ENCODE measurements at regions not wholly inside any gene's neighbourhood (a gene's known extent, or its start where the extent isn't known, plus 50 kb on each side); places are given as distances from the start of the nearest gene placed in this dataset.

- TF ChIP-seq CTCF (IDR thresholded peaks at IDR 0.05) (no peak), POLR2A (IDR thresholded peaks at IDR 0.05) (no peak)
- 68 to 70% methylated on average over 3 of the region's 3 CpGs for WGBS, 2 donors
- Histone ChIP-seq H3K4me3 (no peak overlapping the region), H3K4me1 (no peaks in the 10 kb centered on the region), H3K9me3 (no peaks in the 10 kb centered on the region), H3K36me3 (replicated peaks in 1 of 2; ENCODE audit: insufficient read depth in 1 of 2, low read depth in 2 of 2) (no peaks in the 10 kb centered on the region), H3K27ac (no peak overlapping the region), H3K27me3 (no peaks in the 10 kb centered on the region)
- no peak for ATAC-seq
- intact Hi-C loops (cut with DNase I) = no loop called here
- no peak for DNase-seq
Observed at GRCh38 chr10:35998026-35998425, 355.9 kb upstream of the FZD8 start.

- DNase-seq = no peak
- Histone ChIP-seq H3K27ac (no peak overlapping the region), H3K4me3 (no peak overlapping the region), H3K9me3 (no peaks in the 10 kb centered on the region), H3K4me1 (no peaks in the 10 kb centered on the region), H3K27me3 (no peaks in the 10 kb centered on the region), H3K36me3 (replicated peaks in 1 of 2; ENCODE audit: insufficient read depth in 1 of 2, low read depth in 2 of 2) (no peaks in the 10 kb centered on the region)
- intact Hi-C loops (cut with DNase I) = no loop called here
- no peak for TF ChIP-seq CTCF (IDR thresholded peaks at IDR 0.05)
- TF ChIP-seq POLR2A (IDR thresholded peaks at IDR 0.05) = no peak
- no peak for ATAC-seq
- 81 to 84% methylated on average over 4 of the region's 4 CpGs for WGBS, 2 donors
Observed at GRCh38 chr10:35995485-35995884, 353.4 kb upstream of the FZD8 start.

GRCh38 chr10:35993591-35994515 lies 351.8 kb upstream of the FZD8 start:
- DNase-seq (no peak), ATAC-seq (no peak)
- intact Hi-C loops (cut with DNase I) = no loop called here
- no peaks in the 10 kb centered on the region for H3K27me3 ChIP-seq
- H3K36me3 ChIP-seq (replicated peaks in 1 of 2; ENCODE audit: insufficient read depth in 1 of 2, low read depth in 2 of 2) = no peaks in the 10 kb centered on the region
- no peaks in the 10 kb centered on the region for H3K9me3 ChIP-seq
- no peak for TF ChIP-seq CTCF (IDR thresholded peaks at IDR 0.05)
- TF ChIP-seq POLR2A (IDR thresholded peaks at IDR 0.05) = no peak
- H3K4me3 ChIP-seq = no peak overlapping the region
- H3K4me1 ChIP-seq = no peaks in the 10 kb centered on the region
- no peak overlapping the region for H3K27ac ChIP-seq
- 39 to 41% methylated on average over 8 of the region's 8 CpGs for WGBS, 2 donors

GRCh38 chr10:35992107-35992506 lies 350.0 kb upstream of the FZD8 start:
- no peak for ATAC-seq
- no peak for DNase-seq
- TF ChIP-seq POLR2A (IDR thresholded peaks at IDR 0.05) (no peak), CTCF (IDR thresholded peaks at IDR 0.05) (no peak)

More at GRCh38 chr10:35992107-35992506, 350.0 kb upstream of the FZD8 start:
- no peaks in the 10 kb centered on the region for H3K27me3 ChIP-seq
- no peaks in the 10 kb centered on the region for H3K36me3 ChIP-seq (replicated peaks in 1 of 2; ENCODE audit: insufficient read depth in 1 of 2, low read depth in 2 of 2)
- no peaks in the 10 kb centered on the region for H3K9me3 ChIP-seq
- intact Hi-C loops (cut with DNase I) = no loop called here
- no peak overlapping the region for H3K4me3 ChIP-seq
- H3K4me1 ChIP-seq = no peaks in the 10 kb centered on the region
- no peak overlapping the region for H3K27ac ChIP-seq
